K562 (cell line): ENCODE measurements at regions not wholly inside any gene's neighbourhood (a gene's known extent, or its start where the extent isn't known, plus 50 kb on each side); places are given as distances from the start of the nearest gene placed in this dataset.

ENCODE experiments used
- ATAC-seq: fragments of 200-7000 bp; cut with Tn5 transposase; 3 replicates; pipeline ENCODE4 v1.9.1; 2020; ENCODE audit warnings: moderate library complexity
- BruUV-seq: library from RNA; stranded (reverse); fragments of 400-500 nt; replicated peaks from 2 replicates; lab custom pipeline; 2021; lab: Mats Ljungman, UMichigan
- CTCF ChIA-PET: fragments of 300-600 bp; formaldehyde crosslinking; extraction: SDS; loops from one replicate; lab custom pipeline; 2021; ENCODE audit warnings: low intra/inter-chr PET ratio; lab: Yijun Ruan, JAX
- POLR2A ChIA-PET: fragments of 300-600, 350-650 bp; sonication (Branson Sonifier 250); formaldehyde crosslinking; extraction: SDS; loops from one replicate; lab custom pipeline; 2021; ENCODE audit warnings: antibody characterized with exemption, inconsistent platforms; lab: Yijun Ruan, JAX
- DNase-seq, 4 experiments: peaks; one replicate each; pipeline versions ENCODE4 v3.0.0 to v3.0.0-alpha.2; 2011 to 2018; ENCODE audit warnings: low spot score in 3 of 4, mixed read lengths in 3 of 4; ENCODE audit errors: extremely low read depth in 1 of 4
- FAIRE-seq: peaks from 2 replicates; lab custom pipeline; 2011; peaks lifted over from hg19 to GRCh38; lab: Jason Lieb, UNC
- H2AFZ ChIP-seq: 2 replicates; pipeline ENCODE4 v1.6.0; 2011; ENCODE audit warnings: low read depth, low read length, control low read depth, inconsistent platforms
- H3K27ac ChIP-seq: fragments of 200-600 bp; 3 replicates; pipeline ENCODE4 v1.8.0; 2011; ENCODE audit warnings: low read depth, mild to moderate bottlenecking, control low read depth, inconsistent platforms, low read length, moderate library complexity, mixed read lengths; ENCODE audit errors: extremely low read depth
- H3K27me3 ChIP-seq, 2 experiments: fragments of 300-600 bp in 1 of 2; 2 replicates in 1 of 2; 3 replicates in 1 of 2; pipeline versions ENCODE4 v1.6.0 to v1.8.0; 2011; ENCODE audit warnings: inconsistent platforms in 2 of 2, low read length in 2 of 2, mild to moderate bottlenecking in 1 of 2, mixed read lengths in 1 of 2, moderate library complexity in 1 of 2; ENCODE audit not compliant: control insufficient read depth in 2 of 2, insufficient read depth in 2 of 2
- H3K36me3 ChIP-seq: fragments of 300-600 bp; 3 replicates; pipeline ENCODE4 v1.8.0; 2011; ENCODE audit warnings: mild to moderate bottlenecking, low read length, inconsistent platforms; ENCODE audit not compliant: control insufficient read depth, insufficient read depth
- H3K4me1 ChIP-seq, 2 experiments: fragments of 200-600 bp in 1 of 2; replicated peaks in 1 of 2; 2 replicates in 1 of 2; 3 replicates in 1 of 2; pipeline versions ENCODE4 v1.5.1 to v1.8.0; 2011; ENCODE audit warnings: inconsistent platforms in 2 of 2, low read length in 2 of 2, mild to moderate bottlenecking in 1 of 2, mixed read lengths in 1 of 2, moderate library complexity in 1 of 2; ENCODE audit not compliant: control insufficient read depth in 2 of 2, insufficient read depth in 2 of 2
- H3K4me2 ChIP-seq: 2 replicates; pipeline ENCODE4 v1.6.1; 2011; ENCODE audit warnings: low read length, control low read depth, inconsistent platforms, mixed read lengths; ENCODE audit not compliant: insufficient read depth
- H3K4me3 ChIP-seq: fragments of 200-600 bp; sonication (generic), shearing (Covaris generic); 2 replicates; pipeline ENCODE4 v1.5.1; 2016; ENCODE audit warnings: control low read depth, inconsistent platforms
- H3K79me2 ChIP-seq: fragments of 200-600 bp; 3 replicates; pipeline ENCODE4 v1.8.0; 2011; ENCODE audit warnings: low read length, inconsistent platforms; ENCODE audit not compliant: control insufficient read depth, insufficient read depth
- H3K9ac ChIP-seq, 2 experiments: 2 replicates each; pipeline versions ENCODE4 v1.6.0 to v1.6.1; 2011; ENCODE audit warnings: low read depth in 2 of 2, low read length in 2 of 2, control low read depth in 1 of 2, inconsistent platforms in 1 of 2, mild to moderate bottlenecking in 1 of 2, mixed read lengths in 1 of 2; ENCODE audit not compliant: insufficient read depth in 1 of 2
- H3K9me1 ChIP-seq: one replicate; pipeline ENCODE4 v1.6.0; 2011; ENCODE audit warnings: inconsistent platforms, mild to moderate bottlenecking, low read length, moderate library complexity; ENCODE audit not compliant: control insufficient read depth, insufficient read depth
- H3K9me3 ChIP-seq: replicated peaks from 2 replicates; pipeline ENCODE4 v1.5.1; 2011; ENCODE audit warnings: low read depth, low read length, inconsistent platforms; ENCODE audit not compliant: control insufficient read depth, insufficient read depth
- H4K20me1 ChIP-seq: replicated peaks from 2 replicates; pipeline ENCODE4 v1.6.1; 2011; ENCODE audit warnings: low read length, inconsistent platforms, mixed read lengths; ENCODE audit not compliant: control insufficient read depth, insufficient read depth
- ASH1L ChIP-seq: fragments of 450-650 bp; IDR thresholded peaks from 2 replicates; pipeline ENCODE4 v1.6.1; 2018; ENCODE audit warnings: borderline replicate concordance, mild to moderate bottlenecking, low read depth; ENCODE audit not compliant: partially characterized antibody
- DNMT1 ChIP-seq: fragments of 450-650 bp; IDR thresholded peaks from 2 replicates; pipeline ENCODE4 v1.6.1; 2016; ENCODE audit warnings: antibody characterized with exemption, mild to moderate bottlenecking
- HLTF ChIP-seq: fragments of 450-650 bp; IDR thresholded peaks from 2 replicates; pipeline ENCODE4 v1.6.1; 2016
- HSF4 ChIP-seq: fragments of 250-450 bp; sonication (Bioruptor Pico); IDR thresholded peaks from 2 replicates; pipeline ENCODE4 v2.1.2; 2022; ENCODE audit warnings: mild to moderate bottlenecking, moderate library complexity, borderline replicate concordance
- MYBL2 ChIP-seq, 2 experiments: fragments of 450-650 bp in 1 of 2; sonication (generic) in 1 of 2; formaldehyde crosslinking in 1 of 2; IDR thresholded peaks; 2 replicates each; pipeline versions ENCODE4 v1.6.1 to v1.8.1; 2017 to 2022; ENCODE audit warnings: borderline replicate concordance in 1 of 2, inconsistent platforms in 1 of 2, low read depth in 1 of 2, mild to moderate bottlenecking in 1 of 2, missing genetic modification reagents in 1 of 2, moderate library complexity in 1 of 2
- NFE2 ChIP-seq: IDR thresholded peaks from 2 replicates; pipeline ENCODE4 v1.6.1; 2014; ENCODE audit warnings: antibody characterized with exemption, low read depth
- NFRKB ChIP-seq: fragments of 450-650 bp; IDR thresholded peaks from 2 replicates; pipeline ENCODE4 v1.6.1; 2016; ENCODE audit warnings: low read depth
- OTX1 ChIP-seq: fragments of 450-650 bp; formaldehyde crosslinking; IDR thresholded peaks from 2 replicates; pipeline ENCODE4 v1.4.0; 2022; ENCODE audit warnings: mild to moderate bottlenecking
- RBBP5 ChIP-seq: fragments of 200-600 bp; sonication (generic); IDR thresholded peaks from 2 replicates; pipeline ENCODE4 v1.6.1; 2012; ENCODE audit warnings: borderline replicate concordance, mild to moderate bottlenecking, low read length, control low read depth, inconsistent platforms; ENCODE audit not compliant: insufficient read depth, poor library complexity, severe bottlenecking
- STAT5A ChIP-seq: IDR thresholded peaks from 2 replicates; pipeline ENCODE4 v1.6.1; 2012; ENCODE audit warnings: low read length, inconsistent platforms, borderline replicate concordance
- ZNF140 ChIP-seq: fragments of 250-450 bp; sonication (Bioruptor Pico); IDR thresholded peaks from 2 replicates; pipeline ENCODE4 v1.8.0; 2021; ENCODE audit warnings: moderate library complexity, mild to moderate bottlenecking, inconsistent platforms
- ZNF584 ChIP-seq: fragments of 200-800 bp; sonication (Bioruptor generic); IDR thresholded peaks from 2 replicates; pipeline ENCODE4 v1.6.1; 2016; ENCODE audit warnings: low read depth, mild to moderate bottlenecking, missing genetic modification characterization, missing compliant biosample characterization
- ZNF696 ChIP-seq: fragments of 250-450 bp; sonication (Bioruptor Pico); conservative IDR thresholded peaks from 2 replicates; pipeline ENCODE4 v1.4.0; 2020; ENCODE audit warnings: mild to moderate bottlenecking, moderate library complexity
- WGBS: fragments of 100-300 bp; shearing (Covaris generic); methylation state at CpG from one replicate; pipeline ENCODE4 v1.1.6; 2016; ENCODE audit warnings: low coverage, mixed read lengths; ENCODE audit not compliant: insufficient coverage; ENCODE audit errors: missing lambda C conversion rate; 5-methylcytosine and 5-hydroxymethylcytosine counted together
- in situ Hi-C: fragments of 300-500 bp; cut with MboI; formaldehyde crosslinking; loops from 4 replicates; pipeline ENCODE4 v1.15.0; 2018; ENCODE audit warnings: inconsistent platforms, mixed read lengths
- intact Hi-C: fragments of 100-400 bp; cut with micrococcal nuclease; formaldehyde crosslinking; loops from 2 replicates; pipeline ENCODE4 v1.14.2; 2022
- TF ChIP-seq, protein P1 (sequence below): sonication (generic); formaldehyde crosslinking; IDR thresholded peaks from 2 replicates; pipeline ENCODE4 v1.8.1; 2022; ENCODE audit warnings: missing genetic modification reagents
- TF ChIP-seq, protein P2 (sequence below): fragments of 250-450 bp; sonication (Bioruptor Pico); IDR thresholded peaks from 2 replicates; pipeline ENCODE4 v1.5.0; 2020; ENCODE audit warnings: mild to moderate bottlenecking, borderline replicate concordance

DNA sequence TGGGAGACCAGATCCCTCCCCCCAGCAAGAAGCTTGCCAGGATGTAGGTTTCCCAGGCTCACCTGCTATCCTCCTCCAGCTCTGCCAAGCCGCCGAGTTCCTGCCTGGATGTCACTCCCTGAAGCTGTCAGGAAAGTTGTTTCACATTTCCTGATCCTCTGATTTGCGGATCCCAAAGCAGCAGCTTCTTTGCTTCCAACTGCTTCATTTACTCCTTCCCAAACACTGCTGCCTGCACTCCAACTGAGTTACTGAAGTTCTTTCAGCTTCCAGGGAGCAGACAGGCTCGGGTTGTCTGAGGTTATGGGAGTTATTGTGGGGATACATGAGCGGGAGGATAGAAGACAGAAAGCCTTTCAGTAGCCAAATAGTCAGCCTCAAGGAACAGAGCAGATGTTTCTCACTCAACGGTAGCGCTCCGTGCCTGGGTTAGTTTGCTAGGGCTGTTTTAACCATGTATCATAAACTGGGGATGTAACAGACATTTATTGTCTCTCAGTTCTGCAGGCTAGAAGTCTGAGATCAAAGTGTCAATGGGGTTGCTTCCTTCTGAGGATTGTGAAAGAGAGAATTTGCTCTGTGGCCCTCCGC lies 516.0 kb downstream of the REEP3 start:
- Histone ChIP-seq H4K20me1 (no peaks in the 10 kb centered on the region), H3K79me2 (no peaks in the 10 kb centered on the region), H3K4me2 (no peak overlapping the region), H3K9me1 (no peaks in the 10 kb centered on the region), H3K27ac (no peak overlapping the region), H3K36me3 (no peaks in the 10 kb centered on the region), H2AFZ (no peak overlapping the region), H3K4me1 (peaks cover 0 to 8% of the 10 kb centered on the region in 2 experiments; a peak in 2 of 5 replicates), H3K4me3 (no peak overlapping the region), H3K9ac (no peak overlapping the region), H3K9me3 (no peaks in the 10 kb centered on the region), H3K27me3 (no peaks in the 10 kb centered on the region)
- DNase-seq (no peak), FAIRE-seq (no peak), ATAC-seq (no peak)
- ChIA-PET CTCF (no interaction called here), POLR2A (interaction anchor here (0.6 kb wide), 1 partner anchor 1877 kb away, joined by 3 read pairs; no protein-coding TSS in a partner anchor)
- in situ Hi-C loops = no loop called here
- TF ChIP-seq MYBL2 (IDR thresholded peaks at IDR 0.05; ENCODE audit: low read depth) = no peak
- TF ChIP-seq MYBL2 (CRISPR knock-in tag; IDR thresholded peaks at IDR 0.05; ENCODE audit: borderline replicate concordance) = no peak
- no peak for TF ChIP-seq RBBP5
- no peak for TF ChIP-seq NFRKB
- TF ChIP-seq ZNF696 (CRISPR knock-in tag) = no peak
- TF ChIP-seq, protein P1, sequence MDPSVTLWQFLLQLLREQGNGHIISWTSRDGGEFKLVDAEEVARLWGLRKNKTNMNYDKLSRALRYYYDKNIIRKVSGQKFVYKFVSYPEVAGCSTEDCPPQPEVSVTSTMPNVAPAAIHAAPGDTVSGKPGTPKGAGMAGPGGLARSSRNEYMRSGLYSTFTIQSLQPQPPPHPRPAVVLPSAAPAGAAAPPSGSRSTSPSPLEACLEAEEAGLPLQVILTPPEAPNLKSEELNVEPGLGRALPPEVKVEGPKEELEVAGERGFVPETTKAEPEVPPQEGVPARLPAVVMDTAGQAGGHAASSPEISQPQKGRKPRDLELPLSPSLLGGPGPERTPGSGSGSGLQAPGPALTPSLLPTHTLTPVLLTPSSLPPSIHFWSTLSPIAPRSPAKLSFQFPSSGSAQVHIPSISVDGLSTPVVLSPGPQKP (CRISPR knock-in tag) = no peak
- TF ChIP-seq, protein P2, sequence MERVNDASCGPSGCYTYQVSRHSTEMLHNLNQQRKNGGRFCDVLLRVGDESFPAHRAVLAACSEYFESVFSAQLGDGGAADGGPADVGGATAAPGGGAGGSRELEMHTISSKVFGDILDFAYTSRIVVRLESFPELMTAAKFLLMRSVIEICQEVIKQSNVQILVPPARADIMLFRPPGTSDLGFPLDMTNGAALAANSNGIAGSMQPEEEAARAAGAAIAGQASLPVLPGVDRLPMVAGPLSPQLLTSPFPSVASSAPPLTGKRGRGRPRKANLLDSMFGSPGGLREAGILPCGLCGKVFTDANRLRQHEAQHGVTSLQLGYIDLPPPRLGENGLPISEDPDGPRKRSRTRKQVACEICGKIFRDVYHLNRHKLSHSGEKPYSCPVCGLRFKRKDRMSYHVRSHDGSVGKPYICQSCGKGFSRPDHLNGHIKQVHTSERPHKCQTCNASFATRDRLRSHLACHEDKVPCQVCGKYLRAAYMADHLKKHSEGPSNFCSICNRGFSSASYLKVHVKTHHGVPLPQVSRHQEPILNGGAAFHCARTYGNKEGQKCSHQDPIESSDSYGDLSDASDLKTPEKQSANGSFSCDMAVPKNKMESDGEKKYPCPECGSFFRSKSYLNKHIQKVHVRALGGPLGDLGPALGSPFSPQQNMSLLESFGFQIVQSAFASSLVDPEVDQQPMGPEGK (CRISPR knock-in tag) = no peak
- no peak for TF ChIP-seq ZNF584 (CRISPR knock-in tag)
- TF ChIP-seq HSF4 (CRISPR knock-in tag) = no peak
- no peak for TF ChIP-seq ASH1L
- no peak for TF ChIP-seq OTX1 (CRISPR knock-in tag)
- no peak for TF ChIP-seq HLTF
- no peak for TF ChIP-seq NFE2
- no peak for TF ChIP-seq DNMT1
- no peak for TF ChIP-seq ZNF140
- TF ChIP-seq STAT5A = no peak
- no TSS peak for BruUV-seq
- intact Hi-C loops = no loop called here
- 2% methylated on average over 9 of the region's 9 CpGs for WGBS
